ENCODE measurements at regions not wholly inside any gene's neighbourhood (a gene's known extent, or its start where the extent isn't known, plus 50 kb on each side); places are given as distances from the start of the nearest gene placed in this dataset.

GRCh38 chr1:77625250-77625649 is 57.2 kb downstream of the ZZZ3 start (continued):
- TF ChIP-seq EP300 (IDR thresholded peaks at IDR 0.05; ENCODE audit: borderline replicate concordance in 1 of 2, low read depth in 1 of 2, low read length in 1 of 2) (no peak), FOXJ3 (CRISPR knock-in tag; IDR thresholded peaks at IDR 0.05) (no peak), MEF2A (IDR thresholded peaks at IDR 0.05; ENCODE audit: borderline replicate concordance, low read depth) (no peak), CHD2 (IDR thresholded peaks at IDR 0.05; ENCODE audit: low read length, partially characterized antibody) (no peak), FOXM1 (IDR thresholded peaks at IDR 0.05; ENCODE audit: low read depth) (no peak), MAX (IDR thresholded peaks at IDR 0.05; ENCODE audit: low read depth) (no peak)

DNA sequence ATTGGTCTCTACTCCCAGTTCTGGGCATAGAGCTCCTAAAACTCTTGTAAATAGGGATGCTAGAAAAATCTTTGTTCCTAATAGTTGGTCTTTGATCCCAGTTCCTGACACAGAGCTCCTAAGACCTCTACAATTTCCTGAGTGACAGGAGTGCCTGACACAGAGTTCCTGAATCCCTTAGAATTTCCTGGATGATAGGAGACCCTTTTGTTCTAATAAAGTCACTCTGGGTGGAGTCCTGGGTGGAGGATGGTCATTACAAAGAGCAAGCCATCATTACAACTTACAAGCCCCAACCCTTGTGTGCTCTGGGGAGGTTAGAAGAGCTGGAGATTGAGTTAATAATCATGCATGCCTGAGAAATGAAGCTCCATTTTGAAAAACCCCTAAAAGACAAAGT is 58.4 kb downstream of the ZZZ3 start:
- POLR2A ChIA-PET = no interaction called here

More for the DNA sequence above, 58.4 kb downstream of the ZZZ3 start:
- Histone ChIP-seq H3K27ac (ENCODE audit: low read depth in 2 of 2, low read length in 1 of 2) (no peak overlapping the region), H3K9me2 (no peaks in the 10 kb centered on the region), H3F3A (replicated peaks; ENCODE audit: insufficient read depth) (peaks cover 20% of the 10 kb centered on the region), H3K36me3 (replicated peaks in 1 of 2; ENCODE audit: control insufficient read depth in 1 of 2, insufficient read depth in 2 of 2, low read length in 1 of 2) (peaks cover 32 to 76% of the 10 kb centered on the region in 2 experiments), H3K79me2 (ENCODE audit: insufficient read depth) (peaks cover 34% of the 10 kb centered on the region; the same call in 1 of the 2 replicates), H3K4me2 (no peak overlapping the region), H3K4me1 (ENCODE audit: control insufficient read depth in 1 of 2, insufficient read depth in 2 of 2, low read depth in 1 of 2, low read length in 1 of 2) (peaks cover 0 to 6% of the 10 kb centered on the region in 2 experiments; a peak in 1 of 4 replicates), H3K4me3 (ENCODE audit: low read depth in 2 of 2, low read length in 1 of 2) (no peak overlapping the region), H2AFZ (ENCODE audit: low read depth) (no peak overlapping the region), H3K9me3 (no peaks in the 10 kb centered on the region), H3K27me3 (ENCODE audit: insufficient read depth) (no peaks in the 10 kb centered on the region), H3K9ac (no peak overlapping the region), H4K20me1 (ENCODE audit: insufficient read depth) (no peaks in the 10 kb centered on the region)
- DNase-seq = no peak
- CTCF ChIA-PET = interaction anchor here (1.1 kb wide), 1 partner anchor 9 kb away, joined by 3 read pairs; no protein-coding TSS in a partner anchor
- TF ChIP-seq, protein P1, sequence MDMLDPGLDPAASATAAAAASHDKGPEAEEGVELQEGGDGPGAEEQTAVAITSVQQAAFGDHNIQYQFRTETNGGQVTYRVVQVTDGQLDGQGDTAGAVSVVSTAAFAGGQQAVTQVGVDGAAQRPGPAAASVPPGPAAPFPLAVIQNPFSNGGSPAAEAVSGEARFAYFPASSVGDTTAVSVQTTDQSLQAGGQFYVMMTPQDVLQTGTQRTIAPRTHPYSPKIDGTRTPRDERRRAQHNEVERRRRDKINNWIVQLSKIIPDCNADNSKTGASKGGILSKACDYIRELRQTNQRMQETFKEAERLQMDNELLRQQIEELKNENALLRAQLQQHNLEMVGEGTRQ (IDR thresholded peaks at IDR 0.05; ENCODE audit: borderline replicate concordance, low read depth, low read length) = no peak
- TF ChIP-seq TAF1 (IDR thresholded peaks at IDR 0.05; ENCODE audit: borderline replicate concordance, low read depth, low read length) (no peak), TCF12 (IDR thresholded peaks at IDR 0.05) (no peak), MAX (IDR thresholded peaks at IDR 0.05; ENCODE audit: low read depth) (no peak), SMC3 (IDR thresholded peaks at IDR 0.05; ENCODE audit: low read depth, low read length) (no peak), SIN3A (IDR thresholded peaks at IDR 0.05; ENCODE audit: borderline replicate concordance, low read depth, low read length) (no peak), EP300 (IDR thresholded peaks at IDR 0.05; ENCODE audit: borderline replicate concordance in 1 of 2, low read depth in 1 of 2, low read length in 1 of 2) (no peak), MEF2A (IDR thresholded peaks at IDR 0.05; ENCODE audit: borderline replicate concordance, low read depth) (no peak), TEAD4 (IDR thresholded peaks at IDR 0.05; ENCODE audit: borderline replicate concordance, insufficient read depth) (no peak), FOXM1 (IDR thresholded peaks at IDR 0.05; ENCODE audit: low read depth) (no peak)
- TF ChIP-seq, protein P2, sequence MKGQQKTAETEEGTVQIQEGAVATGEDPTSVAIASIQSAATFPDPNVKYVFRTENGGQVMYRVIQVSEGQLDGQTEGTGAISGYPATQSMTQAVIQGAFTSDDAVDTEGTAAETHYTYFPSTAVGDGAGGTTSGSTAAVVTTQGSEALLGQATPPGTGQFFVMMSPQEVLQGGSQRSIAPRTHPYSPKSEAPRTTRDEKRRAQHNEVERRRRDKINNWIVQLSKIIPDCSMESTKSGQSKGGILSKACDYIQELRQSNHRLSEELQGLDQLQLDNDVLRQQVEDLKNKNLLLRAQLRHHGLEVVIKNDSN (IDR thresholded peaks at IDR 0.05; ENCODE audit: borderline replicate concordance, low read depth) = no peak
- TF ChIP-seq, protein P3, sequence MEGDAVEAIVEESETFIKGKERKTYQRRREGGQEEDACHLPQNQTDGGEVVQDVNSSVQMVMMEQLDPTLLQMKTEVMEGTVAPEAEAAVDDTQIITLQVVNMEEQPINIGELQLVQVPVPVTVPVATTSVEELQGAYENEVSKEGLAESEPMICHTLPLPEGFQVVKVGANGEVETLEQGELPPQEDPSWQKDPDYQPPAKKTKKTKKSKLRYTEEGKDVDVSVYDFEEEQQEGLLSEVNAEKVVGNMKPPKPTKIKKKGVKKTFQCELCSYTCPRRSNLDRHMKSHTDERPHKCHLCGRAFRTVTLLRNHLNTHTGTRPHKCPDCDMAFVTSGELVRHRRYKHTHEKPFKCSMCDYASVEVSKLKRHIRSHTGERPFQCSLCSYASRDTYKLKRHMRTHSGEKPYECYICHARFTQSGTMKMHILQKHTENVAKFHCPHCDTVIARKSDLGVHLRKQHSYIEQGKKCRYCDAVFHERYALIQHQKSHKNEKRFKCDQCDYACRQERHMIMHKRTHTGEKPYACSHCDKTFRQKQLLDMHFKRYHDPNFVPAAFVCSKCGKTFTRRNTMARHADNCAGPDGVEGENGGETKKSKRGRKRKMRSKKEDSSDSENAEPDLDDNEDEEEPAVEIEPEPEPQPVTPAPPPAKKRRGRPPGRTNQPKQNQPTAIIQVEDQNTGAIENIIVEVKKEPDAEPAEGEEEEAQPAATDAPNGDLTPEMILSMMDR (IDR thresholded peaks at IDR 0.05) = no peak

Data from SK-N-SH (cell line).